Mesenchymal stem cell (in vitro differentiated cells and primary cell): ENCODE measurements at regions not wholly inside any gene's neighbourhood (a gene's known extent, or its start where the extent isn't known, plus 50 kb on each side); places are given as distances from the start of the nearest gene placed in this dataset.
A peak's percentile ranks its signal among the peaks of the same experiment; 100 is the strongest.
"Not testable (repeated sequence)": the region's sequence is repeated elsewhere in the genome, so short reads cannot be mapped to it uniquely, and the experiment has no call there.

Experiments
- DNase-seq: peaks from one replicate; pipeline ENCODE4 v3.0.0-alpha.2; 2013
- H2AFZ ChIP-seq: one replicate; pipeline ENCODE4 v1.6.1; 2013; ENCODE audit warnings: low read depth, mild to moderate bottlenecking, control low read depth, inconsistent platforms, low read length, moderate library complexity
- H2AK5ac ChIP-seq: 2 replicates; pipeline ENCODE4 v1.6.1; 2013; ENCODE audit warnings: low read length, moderate library complexity, mild to moderate bottlenecking, inconsistent platforms; ENCODE audit not compliant: severe bottlenecking
- H2BK120ac ChIP-seq: one replicate; pipeline ENCODE4 v1.6.1; 2013; ENCODE audit warnings: low read depth, mild to moderate bottlenecking, inconsistent platforms, low read length, moderate library complexity
- H2BK12ac ChIP-seq, 2 experiments: one replicate each; pipeline ENCODE4 v1.6.1; 2013; ENCODE audit warnings: inconsistent platforms in 2 of 2, low read length in 2 of 2, mild to moderate bottlenecking in 2 of 2, moderate library complexity in 2 of 2, control low read depth in 1 of 2
- H2BK15ac ChIP-seq: one replicate; pipeline ENCODE4 v1.6.1; 2013; ENCODE audit warnings: mild to moderate bottlenecking, low read depth, inconsistent platforms; ENCODE audit not compliant: poor library complexity, severe bottlenecking
- H2BK5ac ChIP-seq: 2 replicates; pipeline ENCODE4 v1.6.1; 2013; ENCODE audit warnings: low read depth, mild to moderate bottlenecking, low read length, control low read depth, inconsistent platforms; ENCODE audit not compliant: poor library complexity, severe bottlenecking
- H3K14ac ChIP-seq, 2 experiments: one replicate each; pipeline ENCODE4 v1.6.1; 2013; ENCODE audit warnings: inconsistent platforms in 2 of 2, low read length in 2 of 2, control low read depth in 1 of 2, mild to moderate bottlenecking in 1 of 2, moderate library complexity in 1 of 2
- H3K18ac ChIP-seq, 2 experiments: one replicate each; pipeline ENCODE4 v1.6.1; 2013; ENCODE audit warnings: inconsistent platforms in 2 of 2, low read length in 2 of 2, control low read depth in 1 of 2, low read depth in 1 of 2, mild to moderate bottlenecking in 1 of 2
- H3K23ac ChIP-seq, 2 experiments: one replicate each; pipeline ENCODE4 v1.6.1; 2013; ENCODE audit warnings: inconsistent platforms in 2 of 2, low read length in 2 of 2, mild to moderate bottlenecking in 2 of 2, moderate library complexity in 2 of 2, control low read depth in 1 of 2
- H3K27ac ChIP-seq: 2 replicates; pipeline ENCODE4 v1.5.1; 2013; ENCODE audit warnings: mild to moderate bottlenecking, moderate library complexity, low read length, control low read depth, inconsistent platforms; ENCODE audit not compliant: poor library complexity, severe bottlenecking
- H3K27me3 ChIP-seq, 2 experiments: 2 replicates each; pipeline versions ENCODE4 v1.6.1 to v1.7.0; 2013; ENCODE audit warnings: low read length in 2 of 2, mild to moderate bottlenecking in 2 of 2, moderate library complexity in 2 of 2, control low read depth in 1 of 2, inconsistent platforms in 1 of 2; ENCODE audit not compliant: control insufficient read depth in 1 of 2, insufficient read depth in 1 of 2
- H3K36me3 ChIP-seq, 2 experiments: 2 replicates each; pipeline versions ENCODE4 v1.6.1 to v1.7.0; 2013; ENCODE audit warnings: low read length in 2 of 2, control low read depth in 1 of 2, inconsistent platforms in 1 of 2, low read depth in 1 of 2, mild to moderate bottlenecking in 1 of 2; ENCODE audit not compliant: insufficient read depth in 2 of 2, control insufficient read depth in 1 of 2
- H3K4ac ChIP-seq, 2 experiments: one replicate each; pipeline ENCODE4 v1.6.1; 2013; ENCODE audit warnings: inconsistent platforms in 2 of 2, low read length in 2 of 2, mild to moderate bottlenecking in 2 of 2, moderate library complexity in 2 of 2, control low read depth in 1 of 2, low read depth in 1 of 2
- H3K4me1 ChIP-seq: 2 replicates; pipeline ENCODE4 v1.6.1; 2013; ENCODE audit warnings: low read depth, low read length, control low read depth; ENCODE audit not compliant: control insufficient read depth, insufficient read depth
- H3K4me2 ChIP-seq: 2 replicates; pipeline ENCODE4 v1.6.1; 2013; ENCODE audit warnings: low read length, mild to moderate bottlenecking, inconsistent platforms; ENCODE audit not compliant: poor library complexity, severe bottlenecking
- H3K4me3 ChIP-seq, 2 experiments: 2 replicates each; pipeline versions ENCODE4 v1.5.1 to v1.7.0; 2013; ENCODE audit warnings: low read length in 2 of 2, mild to moderate bottlenecking in 2 of 2, control low read depth in 1 of 2, low read depth in 1 of 2; ENCODE audit not compliant: insufficient read depth in 1 of 2
- H3K79me1 ChIP-seq: replicated peaks from 2 replicates; pipeline ENCODE4 v1.6.1; 2013; ENCODE audit warnings: mild to moderate bottlenecking, control low read depth, low read length, inconsistent platforms; ENCODE audit not compliant: poor library complexity, severe bottlenecking
- H3K9ac ChIP-seq: 2 replicates; pipeline ENCODE4 v1.7.0; 2013; ENCODE audit warnings: mild to moderate bottlenecking, low read length, moderate library complexity
- H3K9me3 ChIP-seq: 2 replicates; pipeline ENCODE4 v1.7.0; 2013; ENCODE audit warnings: mild to moderate bottlenecking, low read length; ENCODE audit not compliant: control insufficient read depth
- H4K8ac ChIP-seq: one replicate; pipeline ENCODE4 v1.6.1; 2013; ENCODE audit warnings: inconsistent platforms, mild to moderate bottlenecking, low read length, moderate library complexity
- H4K91ac ChIP-seq: one replicate; pipeline ENCODE4 v1.6.1; 2013; ENCODE audit warnings: mild to moderate bottlenecking, low read length, inconsistent platforms
- WGBS: methylation state at CpG from one replicate; pipeline ENCODE4 v1.1.7; 2013; ENCODE audit warnings: mixed read lengths; 5-methylcytosine and 5-hydroxymethylcytosine counted together

DNA sequence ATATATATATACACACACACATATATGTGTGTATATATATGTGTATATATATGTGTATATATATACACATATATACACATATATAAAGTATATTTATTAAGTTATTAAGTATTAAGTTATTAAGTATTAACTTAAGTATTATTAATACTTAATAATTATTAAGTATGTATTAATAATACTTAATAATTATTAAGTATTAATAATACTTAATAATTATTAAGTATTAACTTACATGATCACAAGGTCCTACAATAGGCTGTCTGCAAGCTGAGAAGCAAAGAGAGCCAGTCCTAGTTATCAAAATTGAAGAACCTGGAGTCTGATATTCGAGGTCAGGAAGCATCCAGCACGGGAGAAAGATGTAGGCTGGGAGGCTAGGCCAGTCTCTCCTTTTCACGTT lies 130.1 kb upstream of the FAM3C start:
- not testable (repeated sequence) for H3K4me2 ChIP-seq, H3K9ac ChIP-seq, H3K36me3 ChIP-seq, H3K4me1 ChIP-seq, H2BK12ac ChIP-seq, H3K9me3 ChIP-seq, DNase-seq, H3K23ac ChIP-seq, H3K79me1 ChIP-seq, H2BK15ac ChIP-seq, H3K4me3 ChIP-seq, H3K18ac ChIP-seq, H2AK5ac ChIP-seq, H2BK120ac ChIP-seq, H3K27me3 ChIP-seq, H3K4ac ChIP-seq, H4K91ac ChIP-seq, H3K14ac ChIP-seq, H4K8ac ChIP-seq, H2AFZ ChIP-seq, H2BK5ac ChIP-seq, H3K27ac ChIP-seq
- 90% methylated on average over 3 of the region's 3 CpGs for WGBS

DNA sequence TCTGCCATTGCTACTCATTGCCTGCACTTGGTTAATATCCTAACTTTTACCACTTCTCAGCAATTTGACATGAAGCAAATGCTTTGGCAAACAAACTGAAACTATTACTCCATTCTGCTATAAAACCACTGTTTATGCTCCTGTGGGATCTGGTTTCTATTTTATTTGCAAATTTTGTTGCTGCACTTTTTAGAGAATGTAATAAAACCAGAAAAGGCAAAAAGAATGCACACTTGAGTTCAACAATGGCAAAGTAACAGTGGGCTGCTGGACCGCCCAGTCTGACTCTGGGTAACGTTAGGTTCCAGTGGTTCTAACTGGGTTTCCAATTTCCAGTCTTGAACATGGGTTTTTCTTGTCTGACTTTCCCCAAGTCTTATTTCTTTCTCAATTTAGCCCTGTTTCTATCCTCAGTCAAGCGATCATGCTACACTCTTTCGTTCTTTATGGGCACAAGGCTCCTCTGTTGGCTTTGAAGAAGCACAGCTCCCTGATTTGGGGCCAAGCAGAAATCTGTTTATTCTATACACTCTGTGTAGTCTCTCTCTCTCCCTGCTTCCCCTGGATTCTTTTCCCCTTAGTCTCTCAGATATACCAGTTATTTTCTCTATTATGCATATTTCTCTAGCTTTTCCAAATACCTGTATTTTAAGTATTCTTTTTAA lies 129.2 kb upstream of the FAM3C start:
- no peaks in the 10 kb centered on the region for H3K79me1 ChIP-seq
- no peak overlapping the region for H3K27ac ChIP-seq
- no peaks in the 10 kb centered on the region for H3K4me1 ChIP-seq
- peak overlapping the region in 1 of 2 experiments; percentile 66 for H3K18ac ChIP-seq
- no peak overlapping the region for H4K91ac ChIP-seq
- DNase-seq, result no peak
- H2BK12ac ChIP-seq, result peak overlapping the region in 1 of 2 experiments; percentile 63
- no peak overlapping the region for H4K8ac ChIP-seq
- H2AK5ac ChIP-seq, result no peak overlapping the region
- no peaks in the 10 kb centered on the region for H3K27me3 ChIP-seq
- peak overlapping the region in 1 of 2 experiments; percentile 26 for H3K4ac ChIP-seq
- no peak overlapping the region for H2BK15ac ChIP-seq
- H3K4me2 ChIP-seq, result no peak overlapping the region
- no peaks in the 10 kb centered on the region for H3K9me3 ChIP-seq
- H2BK5ac ChIP-seq, result no peak overlapping the region
- no peak overlapping the region for H2BK120ac ChIP-seq
- H3K14ac ChIP-seq, result no peak overlapping the region
- peak overlapping the region in 1 of 2 experiments; percentile 32 for H3K4me3 ChIP-seq
- 83% methylated on average over 4 of the region's 4 CpGs for WGBS
- no peaks in the 10 kb centered on the region for H3K36me3 ChIP-seq
- no peak overlapping the region for H3K23ac ChIP-seq
- H2AFZ ChIP-seq, result no peak overlapping the region
- peak overlapping the region; percentile 51 for H3K9ac ChIP-seq

DNA sequence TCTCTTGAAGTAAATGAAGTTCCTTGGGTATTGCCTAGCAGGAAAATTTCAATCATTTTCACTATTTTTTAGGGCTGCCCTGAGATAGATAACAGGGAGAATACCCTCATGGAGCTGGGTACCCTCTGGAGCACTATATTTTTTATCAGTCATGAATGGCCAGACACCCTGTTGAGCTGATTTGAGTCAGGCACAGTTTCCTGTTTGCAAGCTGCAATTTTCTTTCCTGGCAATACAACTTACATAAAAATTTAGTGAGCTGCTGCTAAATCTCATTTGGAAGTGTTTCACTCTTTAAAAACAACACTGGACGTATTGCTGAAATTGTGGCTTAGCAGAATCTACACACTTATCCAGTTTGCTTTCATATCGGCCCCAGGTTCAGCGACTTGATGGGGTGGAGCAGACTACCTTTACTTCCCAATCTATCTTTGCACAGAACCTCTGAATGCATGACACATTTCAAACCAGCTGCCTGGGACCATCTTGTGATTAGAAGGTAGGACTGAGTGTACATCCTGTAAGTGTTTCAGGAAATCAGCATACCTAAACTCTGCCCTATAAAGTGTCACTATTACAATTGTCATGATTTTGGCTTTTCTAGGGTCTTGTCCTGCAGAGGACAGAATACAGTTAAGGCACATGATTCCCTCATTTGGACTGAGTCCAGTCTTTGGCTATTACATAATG lies 125.7 kb upstream of the FAM3C start:
- Histone ChIP-seq H3K4me2 (no peak overlapping the region), H4K91ac (no peak overlapping the region), H3K79me1 (no peaks in the 10 kb centered on the region), H3K23ac (no peak overlapping the region), H2AK5ac (peak overlapping the region; percentile 38), H3K36me3 (no peaks in the 10 kb centered on the region), H4K8ac (no peak overlapping the region), H2BK12ac (no peak overlapping the region), H2BK5ac (no peak overlapping the region), H3K27me3 (no peaks in the 10 kb centered on the region), H3K4me3 (no peak overlapping the region), H2BK15ac (no peak overlapping the region), H3K9ac (peak overlapping the region; percentile 92), H2AFZ (no peak overlapping the region), H3K18ac (peak overlapping the region in 1 of 2 experiments; percentile 24), H3K27ac (no peak overlapping the region), H3K9me3 (no peaks in the 10 kb centered on the region), H3K4ac (no peak overlapping the region), H3K4me1 (no peaks in the 10 kb centered on the region), H3K14ac (no peak overlapping the region), H2BK120ac (no peak overlapping the region)
- WGBS, result 87% methylated on average over 3 of the region's 3 CpGs
- DNase-seq, result no peak

DNA sequence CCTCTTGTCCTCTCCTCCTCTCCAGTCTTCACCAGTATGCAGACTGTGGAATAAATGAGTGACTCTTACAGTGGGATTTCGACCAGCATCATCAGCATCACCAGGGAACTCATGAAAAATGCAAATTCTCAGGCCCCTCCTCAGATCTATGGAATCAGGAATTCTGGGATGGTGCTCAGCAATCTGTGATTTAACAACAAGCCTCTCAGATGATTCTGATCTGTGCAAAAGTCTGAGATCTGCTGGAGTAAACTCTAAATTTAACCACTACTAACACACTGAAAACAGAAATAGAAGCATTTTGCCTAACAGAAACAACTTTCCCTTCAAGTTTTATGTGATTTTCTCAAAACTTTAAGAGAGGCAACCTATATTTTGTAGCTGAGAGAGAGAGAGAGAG lies 124.8 kb upstream of the FAM3C start:
- Histone ChIP-seq H4K91ac (no peak overlapping the region), H3K23ac (no peak overlapping the region), H3K36me3 (no peaks in the 10 kb centered on the region), H3K18ac (no peak overlapping the region), H3K4me1 (no peaks in the 10 kb centered on the region), H3K4me2 (no peak overlapping the region), H3K27me3 (no peaks in the 10 kb centered on the region), H3K27ac (no peak overlapping the region), H3K4me3 (no peak overlapping the region), H2BK15ac (no peak overlapping the region), H2BK120ac (no peak overlapping the region), H2AK5ac (no peak overlapping the region), H3K9ac (peak overlapping the region; percentile 92), H3K14ac (no peak overlapping the region), H2AFZ (no peak overlapping the region), H2BK5ac (no peak overlapping the region), H4K8ac (no peak overlapping the region), H3K79me1 (no peaks in the 10 kb centered on the region), H3K4ac (no peak overlapping the region), H3K9me3 (no peaks in the 10 kb centered on the region), H2BK12ac (no peak overlapping the region)
- WGBS, result 100% methylated on average over 1 of the region's 1 CpG
- no peak for DNase-seq
